ENCODE measurements at regions not wholly inside any gene's neighbourhood (a gene's known extent, or its start where the extent isn't known, plus 50 kb on each side); places are given as distances from the start of the nearest gene placed in this dataset.

DNA sequence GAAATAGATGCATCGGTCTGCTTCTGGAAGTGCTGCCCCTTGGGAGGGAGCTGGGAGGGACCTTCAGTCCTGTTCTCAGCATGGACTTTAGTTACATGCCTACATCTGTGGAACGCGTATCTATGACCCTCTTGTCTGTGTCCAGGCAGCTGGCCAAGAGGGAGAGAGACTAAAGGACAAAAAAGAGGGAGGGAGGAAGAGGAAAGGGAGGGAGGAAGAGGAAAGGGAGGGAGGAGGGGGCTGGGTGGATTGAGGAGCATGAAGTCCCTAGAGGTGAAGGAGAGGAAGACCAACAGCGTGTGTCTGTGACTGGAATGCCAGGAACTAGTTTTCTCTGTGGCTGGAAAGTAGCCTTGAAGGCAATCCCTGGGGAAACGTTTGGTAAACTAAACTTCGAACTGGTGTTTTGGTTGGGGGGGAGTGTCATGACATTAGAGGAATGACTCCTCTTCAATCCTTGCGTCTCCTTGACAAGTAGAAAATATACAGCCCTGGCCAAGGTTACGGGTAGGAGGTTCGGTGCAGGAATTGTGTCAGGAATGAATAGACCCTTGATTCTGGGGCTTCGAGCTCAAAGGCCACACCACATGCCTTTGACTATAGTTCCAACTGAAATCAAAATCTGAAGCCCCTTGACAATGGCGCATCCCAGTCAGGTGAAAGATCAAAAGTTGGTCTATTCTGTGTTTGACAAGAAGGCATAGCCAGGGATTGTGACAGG is 52.0 kb upstream of the PLEKHG1 start:
- TF ChIP-seq ISL1 (CRISPR knock-in tag; IDR thresholded peaks at IDR 0.05), result no peak
- TF ChIP-seq ZFP3 (CRISPR knock-in tag; IDR thresholded peaks at IDR 0.05), result no peak
- TF ChIP-seq, protein P1, sequence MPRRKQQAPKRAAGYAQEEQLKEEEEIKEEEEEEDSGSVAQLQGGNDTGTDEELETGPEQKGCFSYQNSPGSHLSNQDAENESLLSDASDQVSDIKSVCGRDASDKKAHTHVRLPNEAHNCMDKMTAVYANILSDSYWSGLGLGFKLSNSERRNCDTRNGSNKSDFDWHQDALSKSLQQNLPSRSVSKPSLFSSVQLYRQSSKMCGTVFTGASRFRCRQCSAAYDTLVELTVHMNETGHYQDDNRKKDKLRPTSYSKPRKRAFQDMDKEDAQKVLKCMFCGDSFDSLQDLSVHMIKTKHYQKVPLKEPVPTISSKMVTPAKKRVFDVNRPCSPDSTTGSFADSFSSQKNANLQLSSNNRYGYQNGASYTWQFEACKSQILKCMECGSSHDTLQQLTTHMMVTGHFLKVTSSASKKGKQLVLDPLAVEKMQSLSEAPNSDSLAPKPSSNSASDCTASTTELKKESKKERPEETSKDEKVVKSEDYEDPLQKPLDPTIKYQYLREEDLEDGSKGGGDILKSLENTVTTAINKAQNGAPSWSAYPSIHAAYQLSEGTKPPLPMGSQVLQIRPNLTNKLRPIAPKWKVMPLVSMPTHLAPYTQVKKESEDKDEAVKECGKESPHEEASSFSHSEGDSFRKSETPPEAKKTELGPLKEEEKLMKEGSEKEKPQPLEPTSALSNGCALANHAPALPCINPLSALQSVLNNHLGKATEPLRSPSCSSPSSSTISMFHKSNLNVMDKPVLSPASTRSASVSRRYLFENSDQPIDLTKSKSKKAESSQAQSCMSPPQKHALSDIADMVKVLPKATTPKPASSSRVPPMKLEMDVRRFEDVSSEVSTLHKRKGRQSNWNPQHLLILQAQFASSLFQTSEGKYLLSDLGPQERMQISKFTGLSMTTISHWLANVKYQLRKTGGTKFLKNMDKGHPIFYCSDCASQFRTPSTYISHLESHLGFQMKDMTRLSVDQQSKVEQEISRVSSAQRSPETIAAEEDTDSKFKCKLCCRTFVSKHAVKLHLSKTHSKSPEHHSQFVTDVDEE (CRISPR knock-in tag; IDR thresholded peaks at IDR 0.05), result no peak
- TF ChIP-seq ZNF8 (CRISPR knock-in tag; IDR thresholded peaks at IDR 0.05), result no peak
- TF ChIP-seq OSR1 (CRISPR knock-in tag; IDR thresholded peaks at IDR 0.05), result no peak
- TF ChIP-seq TCF4 (CRISPR knock-in tag; IDR thresholded peaks at IDR 0.05; ENCODE audit: borderline replicate concordance), result no peak
- TF ChIP-seq, protein P2, sequence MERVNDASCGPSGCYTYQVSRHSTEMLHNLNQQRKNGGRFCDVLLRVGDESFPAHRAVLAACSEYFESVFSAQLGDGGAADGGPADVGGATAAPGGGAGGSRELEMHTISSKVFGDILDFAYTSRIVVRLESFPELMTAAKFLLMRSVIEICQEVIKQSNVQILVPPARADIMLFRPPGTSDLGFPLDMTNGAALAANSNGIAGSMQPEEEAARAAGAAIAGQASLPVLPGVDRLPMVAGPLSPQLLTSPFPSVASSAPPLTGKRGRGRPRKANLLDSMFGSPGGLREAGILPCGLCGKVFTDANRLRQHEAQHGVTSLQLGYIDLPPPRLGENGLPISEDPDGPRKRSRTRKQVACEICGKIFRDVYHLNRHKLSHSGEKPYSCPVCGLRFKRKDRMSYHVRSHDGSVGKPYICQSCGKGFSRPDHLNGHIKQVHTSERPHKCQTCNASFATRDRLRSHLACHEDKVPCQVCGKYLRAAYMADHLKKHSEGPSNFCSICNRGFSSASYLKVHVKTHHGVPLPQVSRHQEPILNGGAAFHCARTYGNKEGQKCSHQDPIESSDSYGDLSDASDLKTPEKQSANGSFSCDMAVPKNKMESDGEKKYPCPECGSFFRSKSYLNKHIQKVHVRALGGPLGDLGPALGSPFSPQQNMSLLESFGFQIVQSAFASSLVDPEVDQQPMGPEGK (CRISPR knock-in tag; IDR thresholded peaks at IDR 0.05; ENCODE audit: borderline replicate concordance), result no peak
- no peak for TF ChIP-seq ZC3H10 (CRISPR knock-in tag; IDR thresholded peaks at IDR 0.05)
- TF ChIP-seq ZNF565 (CRISPR knock-in tag; conservative IDR thresholded peaks at IDR 0.05; ENCODE audit: low read depth), result no peak
- ATAC-seq, result no peak

DNA sequence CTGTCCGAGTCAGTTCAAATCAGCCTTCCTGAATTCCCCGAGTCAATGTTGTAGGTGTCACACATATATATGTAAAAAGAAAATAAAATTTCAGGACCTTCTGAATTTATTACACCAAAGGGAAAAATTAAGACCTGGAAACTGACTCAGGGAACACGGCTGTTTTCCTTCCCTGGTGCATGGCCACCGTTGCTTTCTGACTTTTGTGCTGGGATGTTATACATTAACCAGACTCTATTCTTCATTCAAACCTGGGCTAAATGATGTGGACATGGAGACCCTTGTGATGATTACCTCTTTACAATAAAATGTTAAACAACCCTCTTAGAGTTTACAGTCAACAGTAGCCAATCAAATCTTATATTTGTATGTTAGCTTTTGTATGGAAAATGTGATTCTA is 51.4 kb upstream of the PLEKHG1 start:
- no peak for TF ChIP-seq ZFP3 (CRISPR knock-in tag; IDR thresholded peaks at IDR 0.05)
- TF ChIP-seq CSDC2 (CRISPR knock-in tag; IDR thresholded peaks at IDR 0.05), result no peak
- TF ChIP-seq OSR1 (CRISPR knock-in tag; IDR thresholded peaks at IDR 0.05), result no peak
- no peak for TF ChIP-seq ESRRG (CRISPR knock-in tag; IDR thresholded peaks at IDR 0.05)
- no peak for TF ChIP-seq ISL1 (CRISPR knock-in tag; IDR thresholded peaks at IDR 0.05)
- no peak for TF ChIP-seq ZNF70 (CRISPR knock-in tag; IDR thresholded peaks at IDR 0.05)
- TF ChIP-seq, protein P2 (CRISPR knock-in tag; IDR thresholded peaks at IDR 0.05; ENCODE audit: borderline replicate concordance), result no peak
- TF ChIP-seq PPARA (CRISPR knock-in tag; IDR thresholded peaks at IDR 0.05; ENCODE audit: borderline replicate concordance), result no peak
- no peak for TF ChIP-seq SNAI2 (CRISPR knock-in tag; IDR thresholded peaks at IDR 0.05)
- TF ChIP-seq GLIS3 (CRISPR knock-in tag; IDR thresholded peaks at IDR 0.05), result no peak
- no peak for TF ChIP-seq RARB (CRISPR knock-in tag; IDR thresholded peaks at IDR 0.05)
- no peak for TF ChIP-seq ARNTL (CRISPR knock-in tag; IDR thresholded peaks at IDR 0.05; ENCODE audit: borderline replicate concordance, low read depth)
- TF ChIP-seq ZNF565 (CRISPR knock-in tag; conservative IDR thresholded peaks at IDR 0.05; ENCODE audit: low read depth), result no peak
- no peak for ATAC-seq

DNA sequence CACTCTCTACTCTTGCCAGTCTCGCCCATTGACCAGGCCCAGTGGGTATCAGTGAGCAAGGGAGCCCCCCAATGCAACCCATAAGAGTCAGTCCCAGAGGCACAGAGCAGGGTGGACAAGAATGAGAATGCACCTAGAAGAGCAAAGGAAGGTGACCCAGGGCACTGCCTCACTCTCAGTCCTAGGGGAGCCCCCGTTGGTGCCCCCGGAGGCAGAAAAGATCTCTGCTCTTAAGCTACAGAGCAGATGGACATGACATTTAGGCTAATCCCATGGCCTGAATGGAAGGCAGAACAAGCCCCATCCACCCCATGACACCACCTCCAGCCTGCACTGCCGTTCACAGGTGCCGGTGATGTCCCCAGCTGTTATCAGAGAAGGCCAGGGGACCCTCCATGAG is 50.7 kb upstream of the PLEKHG1 start:
- no peak for ATAC-seq
- TF ChIP-seq CSDC2 (CRISPR knock-in tag; IDR thresholded peaks at IDR 0.05) (no peak), BACH2 (CRISPR knock-in tag; IDR thresholded peaks at IDR 0.05; ENCODE audit: borderline replicate concordance) (no peak), TOX (CRISPR knock-in tag; IDR thresholded peaks at IDR 0.05; ENCODE audit: borderline replicate concordance) (no peak), ARNTL (CRISPR knock-in tag; IDR thresholded peaks at IDR 0.05; ENCODE audit: borderline replicate concordance, low read depth) (no peak), ZNF8 (CRISPR knock-in tag; IDR thresholded peaks at IDR 0.05) (no peak)

DNA sequence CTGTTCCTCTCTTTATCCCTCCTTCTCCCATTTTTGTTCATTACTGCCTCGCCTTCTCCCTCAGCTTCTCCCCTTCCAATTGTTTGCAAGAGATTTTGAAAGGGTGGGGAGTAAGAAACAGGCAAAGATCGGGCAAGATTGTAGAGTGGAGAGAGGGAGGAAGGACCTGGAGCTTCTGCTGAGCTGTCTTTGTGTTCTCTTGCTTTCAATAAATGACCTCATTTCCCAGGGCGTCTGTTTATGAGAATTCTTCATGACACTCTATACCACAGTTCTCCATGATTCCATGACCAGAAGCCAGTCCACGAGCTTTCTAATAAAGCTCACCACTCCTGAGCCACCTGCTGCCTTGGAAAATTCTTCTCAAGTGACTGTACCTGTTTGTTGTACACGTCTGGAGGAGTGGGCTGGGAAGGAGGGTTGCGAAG is 50.0 kb upstream of the PLEKHG1 start:
- ATAC-seq, result no peak
- no peak for TF ChIP-seq TCF4 (CRISPR knock-in tag; IDR thresholded peaks at IDR 0.05; ENCODE audit: borderline replicate concordance)
- TF ChIP-seq TOX (CRISPR knock-in tag; IDR thresholded peaks at IDR 0.05; ENCODE audit: borderline replicate concordance), result no peak
- TF ChIP-seq, protein P3, sequence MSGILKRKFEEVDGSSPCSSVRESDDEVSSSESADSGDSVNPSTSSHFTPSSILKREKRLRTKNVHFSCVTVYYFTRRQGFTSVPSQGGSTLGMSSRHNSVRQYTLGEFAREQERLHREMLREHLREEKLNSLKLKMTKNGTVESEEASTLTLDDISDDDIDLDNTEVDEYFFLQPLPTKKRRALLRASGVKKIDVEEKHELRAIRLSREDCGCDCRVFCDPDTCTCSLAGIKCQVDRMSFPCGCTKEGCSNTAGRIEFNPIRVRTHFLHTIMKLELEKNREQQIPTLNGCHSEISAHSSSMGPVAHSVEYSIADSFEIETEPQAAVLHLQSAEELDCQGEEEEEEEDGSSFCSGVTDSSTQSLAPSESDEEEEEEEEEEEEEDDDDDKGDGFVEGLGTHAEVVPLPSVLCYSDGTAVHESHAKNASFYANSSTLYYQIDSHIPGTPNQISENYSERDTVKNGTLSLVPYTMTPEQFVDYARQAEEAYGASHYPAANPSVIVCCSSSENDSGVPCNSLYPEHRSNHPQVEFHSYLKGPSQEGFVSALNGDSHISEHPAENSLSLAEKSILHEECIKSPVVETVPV (CRISPR knock-in tag; IDR thresholded peaks at IDR 0.05), result no peak
- no peak for TF ChIP-seq BACH2 (CRISPR knock-in tag; IDR thresholded peaks at IDR 0.05; ENCODE audit: borderline replicate concordance)
- TF ChIP-seq ZNF8 (CRISPR knock-in tag; IDR thresholded peaks at IDR 0.05), result no peak
- no peak for TF ChIP-seq ARNTL (CRISPR knock-in tag; IDR thresholded peaks at IDR 0.05; ENCODE audit: borderline replicate concordance, low read depth)
- TF ChIP-seq ISL1 (CRISPR knock-in tag; IDR thresholded peaks at IDR 0.05), result no peak
- no peak for TF ChIP-seq SNAI2 (CRISPR knock-in tag; IDR thresholded peaks at IDR 0.05)
- TF ChIP-seq OSR1 (CRISPR knock-in tag; IDR thresholded peaks at IDR 0.05), result no peak
- no peak for TF ChIP-seq ESRRG (CRISPR knock-in tag; IDR thresholded peaks at IDR 0.05)
- no peak for TF ChIP-seq ZNF565 (CRISPR knock-in tag; conservative IDR thresholded peaks at IDR 0.05; ENCODE audit: low read depth)
- TF ChIP-seq, protein P1 (CRISPR knock-in tag; IDR thresholded peaks at IDR 0.05), result no peak
- no peak for TF ChIP-seq CSDC2 (CRISPR knock-in tag; IDR thresholded peaks at IDR 0.05)
- TF ChIP-seq, protein P4, sequence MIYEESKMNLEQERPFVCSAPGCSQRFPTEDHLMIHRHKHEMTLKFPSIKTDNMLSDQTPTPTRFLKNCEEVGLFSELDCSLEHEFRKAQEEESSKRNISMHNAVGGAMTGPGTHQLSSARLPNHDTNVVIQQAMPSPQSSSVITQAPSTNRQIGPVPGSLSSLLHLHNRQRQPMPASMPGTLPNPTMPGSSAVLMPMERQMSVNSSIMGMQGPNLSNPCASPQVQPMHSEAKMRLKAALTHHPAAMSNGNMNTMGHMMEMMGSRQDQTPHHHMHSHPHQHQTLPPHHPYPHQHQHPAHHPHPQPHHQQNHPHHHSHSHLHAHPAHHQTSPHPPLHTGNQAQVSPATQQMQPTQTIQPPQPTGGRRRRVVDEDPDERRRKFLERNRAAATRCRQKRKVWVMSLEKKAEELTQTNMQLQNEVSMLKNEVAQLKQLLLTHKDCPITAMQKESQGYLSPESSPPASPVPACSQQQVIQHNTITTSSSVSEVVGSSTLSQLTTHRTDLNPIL (CRISPR knock-in tag; IDR thresholded peaks at IDR 0.05; ENCODE audit: low read depth), result no peak
- TF ChIP-seq ZFP3 (CRISPR knock-in tag; IDR thresholded peaks at IDR 0.05), result no peak
- TF ChIP-seq GLIS3 (CRISPR knock-in tag; IDR thresholded peaks at IDR 0.05), result no peak

Measured in SK-N-SH treated with all-trans-retinoic acid at 6 μM for 48 hours (cell line).